HG03108 (cell line): ENCODE measurements at regions not wholly inside any gene's neighbourhood (a gene's known extent, or its start where the extent isn't known, plus 50 kb on each side); places are given as distances from the start of the nearest gene placed in this dataset.

Experiments
- ATAC-seq: cut with Tn5 transposase; IDR thresholded peaks from one replicate; pipeline ENCODE4 v1.9.1; 2021; ENCODE audit warnings: moderate library complexity; ENCODE audit not compliant: unreplicated experiment

- ATAC-seq: no peak
Observed at GRCh38 chr4:185862340-185862739, 50.3 kb upstream of the SORBS2 start.

GRCh38 chr4:185863946-185864345, 52.0 kb upstream of the SORBS2 start:
- no peak for ATAC-seq

GRCh38 chr4:185865901-185866328, 53.9 kb upstream of the SORBS2 start:
- no peak for ATAC-seq

GRCh38 chr4:185867770-185868169, 55.8 kb upstream of the SORBS2 start:
- ATAC-seq: no peak

- ATAC-seq: no peak
Observed at GRCh38 chr4:185868983-185869382, 57.0 kb upstream of the SORBS2 start.

GRCh38 chr4:185869427-185869826, 57.4 kb upstream of the SORBS2 start:
- ATAC-seq: no peak

GRCh38 chr4:185870366-185870765, 58.4 kb upstream of the SORBS2 start:
- no peak for ATAC-seq

- ATAC-seq: no peak
Observed at GRCh38 chr4:185872747-185873380, 60.9 kb upstream of the SORBS2 start.

GRCh38 chr4:185874516-185875230, 62.7 kb upstream of the SORBS2 start:
- ATAC-seq: no peak

GRCh38 chr4:185875316-185875907, 63.4 kb upstream of the SORBS2 start:
- no peak for ATAC-seq

GRCh38 chr4:185878633-185879032, 66.6 kb upstream of the SORBS2 start:
- ATAC-seq: no peak

GRCh38 chr4:185879666-185880312, 67.8 kb upstream of the SORBS2 start:
- ATAC-seq: no peak

- no peak for ATAC-seq
Observed at GRCh38 chr4:185880571-185880970, 68.6 kb upstream of the SORBS2 start.

- no peak for ATAC-seq
Observed at GRCh38 chr4:185881430-185881829, 69.4 kb upstream of the SORBS2 start.

GRCh38 chr4:185883591-185883990, 71.6 kb upstream of the SORBS2 start:
- ATAC-seq: no peak

GRCh38 chr4:185885075-185885474, 73.1 kb upstream of the SORBS2 start:
- no peak for ATAC-seq

- no peak for ATAC-seq
Observed at GRCh38 chr4:185885604-185886003, 73.6 kb upstream of the SORBS2 start.

GRCh38 chr4:185886832-185887524, 75.0 kb upstream of the SORBS2 start:
- ATAC-seq: no peak

GRCh38 chr4:185888676-185889075, 76.7 kb upstream of the SORBS2 start:
- ATAC-seq: no peak

GRCh38 chr4:185889585-185889984, 77.6 kb upstream of the SORBS2 start:
- no peak for ATAC-seq

GRCh38 chr4:185890196-185890595, 78.2 kb upstream of the SORBS2 start:
- ATAC-seq: no peak
